ENCODE measurements at regions not wholly inside any gene's neighbourhood (a gene's known extent, or its start where the extent isn't known, plus 50 kb on each side); places are given as distances from the start of the nearest gene placed in this dataset.

- no peak for DNase-seq
- ATAC-seq (ENCODE audit: poor library complexity): no peak
- intact Hi-C loops (cut with DNase I): no loop called here
These were observed 942.6 kb downstream of the NLGN4Y start for GRCh38 chrY:15466891-15467290.

- intact Hi-C loops (cut with DNase I): no loop called here
- DNase-seq: no peak
- no peak for ATAC-seq (ENCODE audit: poor library complexity)
These were observed 943.8 kb downstream of the NLGN4Y start for GRCh38 chrY:15468091-15468490.

GRCh38 chrY:15471371-15471770 is 947.0 kb downstream of the NLGN4Y start:
- intact Hi-C loops (cut with DNase I): no loop called here
- ATAC-seq (ENCODE audit: poor library complexity) (no peak), DNase-seq (no peak)

GRCh38 chrY:15478348-15478963 is 954.1 kb downstream of the NLGN4Y start:
- DNase-seq (no peak), ATAC-seq (ENCODE audit: poor library complexity) (no peak)
- intact Hi-C loops (cut with DNase I): no loop called here

- intact Hi-C loops (cut with DNase I): no loop called here
- DNase-seq: no peak
- ATAC-seq (ENCODE audit: poor library complexity): no peak
These were observed 976.2 kb downstream of the NLGN4Y start for GRCh38 chrY:15500536-15500935.

GRCh38 chrY:15501181-15501580 is 976.9 kb downstream of the NLGN4Y start:
- ATAC-seq (ENCODE audit: poor library complexity) (no peak), DNase-seq (no peak)
- intact Hi-C loops (cut with DNase I): no loop called here

GRCh38 chrY:15510288-15510687 is 986.0 kb downstream of the NLGN4Y start:
- DNase-seq: no peak
- intact Hi-C loops (cut with DNase I): no loop called here
- no peak for ATAC-seq (ENCODE audit: poor library complexity)

GRCh38 chrY:15510984-15511650 is 986.8 kb downstream of the NLGN4Y start:
- intact Hi-C loops (cut with DNase I): no loop called here
- no peak for DNase-seq
- ATAC-seq (ENCODE audit: poor library complexity): no peak

GRCh38 chrY:15535131-15535530 is 1010.8 kb downstream of the NLGN4Y start:
- no peak for DNase-seq
- intact Hi-C loops (cut with DNase I): no loop called here
- ATAC-seq (ENCODE audit: poor library complexity): no peak

- DNase-seq: no peak
- ATAC-seq (ENCODE audit: poor library complexity): no peak
- intact Hi-C loops (cut with DNase I): no loop called here
These were observed 1011.6 kb downstream of the NLGN4Y start for GRCh38 chrY:15535784-15536511.

GRCh38 chrY:15540516-15540915 is 1016.2 kb downstream of the NLGN4Y start:
- DNase-seq (no peak), ATAC-seq (ENCODE audit: poor library complexity) (no peak)
- intact Hi-C loops (cut with DNase I): no loop called here

GRCh38 chrY:15546177-15546754 is 1021.9 kb downstream of the NLGN4Y start:
- intact Hi-C loops (cut with DNase I): no loop called here
- no peak for DNase-seq
- ATAC-seq (ENCODE audit: poor library complexity): no peak

GRCh38 chrY:15552074-15552473 is 1027.7 kb downstream of the NLGN4Y start:
- intact Hi-C loops (cut with DNase I): no loop called here
- no peak for ATAC-seq (ENCODE audit: poor library complexity)
- no peak for DNase-seq

GRCh38 chrY:15554991-15555390 is 1030.7 kb downstream of the NLGN4Y start:
- intact Hi-C loops (cut with DNase I): no loop called here
- ATAC-seq (ENCODE audit: poor library complexity) (no peak), DNase-seq (no peak)

GRCh38 chrY:15559169-15559568 is 1034.8 kb downstream of the NLGN4Y start:
- ATAC-seq (ENCODE audit: poor library complexity): no peak
- no peak for DNase-seq
- intact Hi-C loops (cut with DNase I): no loop called here

GRCh38 chrY:15560840-15561239 is 1036.5 kb downstream of the NLGN4Y start:
- intact Hi-C loops (cut with DNase I): no loop called here
- ATAC-seq (ENCODE audit: poor library complexity): no peak
- DNase-seq: no peak

GRCh38 chrY:15561501-15562289 is 1037.4 kb downstream of the NLGN4Y start:
- ATAC-seq (ENCODE audit: poor library complexity): no peak
- no peak for DNase-seq
- intact Hi-C loops (cut with DNase I): no loop called here

- ATAC-seq (ENCODE audit: poor library complexity): no peak
- DNase-seq: no peak
- intact Hi-C loops (cut with DNase I): no loop called here
These were observed 1053.6 kb downstream of the NLGN4Y start for GRCh38 chrY:15577886-15578285.

- DNase-seq (no peak), ATAC-seq (ENCODE audit: poor library complexity) (no peak)
- intact Hi-C loops (cut with DNase I): no loop called here
These were observed 1054.4 kb downstream of the NLGN4Y start for GRCh38 chrY:15578761-15579160.
